A549 (cell line): ENCODE measurements at regions not wholly inside any gene's neighbourhood (a gene's known extent, or its start where the extent isn't known, plus 50 kb on each side); places are given as distances from the start of the nearest gene placed in this dataset.
"Not testable (repeated sequence)": the region's sequence is repeated elsewhere in the genome, so short reads cannot be mapped to it uniquely, and the experiment has no call there.

Experiments
- CBX8 ChIP-seq: fragments of 200-600 bp; sonication (generic); IDR thresholded peaks from 2 replicates; pipeline ENCODE4 v1.6.1; 2016
- EP300 ChIP-seq, 2 experiments: fragments of >200 bp; sonication (Bioruptor Twin); formaldehyde crosslinking; IDR thresholded peaks; 2 replicates in 1 of 2; 3 replicates in 1 of 2; pipeline ENCODE4 v1.6.1; 2016 to 2017
- PBX3 ChIP-seq: IDR thresholded peaks from 2 replicates; pipeline ENCODE4 v1.6.1; 2012
- POLR2A ChIP-seq: IDR thresholded peaks from 2 replicates; pipeline ENCODE4 v1.6.1; 2012; ENCODE audit warnings: mild to moderate bottlenecking, low read length
- RAD21 ChIP-seq, 2 experiments: fragments of >200 bp in 1 of 2; sonication (Bioruptor Twin) in 1 of 2; formaldehyde crosslinking in 1 of 2; IDR thresholded peaks in 1 of 2; conservative IDR thresholded peaks in 1 of 2; 2 replicates in 1 of 2; 3 replicates in 1 of 2; pipeline ENCODE4 v1.6.1; 2012 to 2018; ENCODE audit warnings: inconsistent platforms in 1 of 2
- RCOR1 ChIP-seq: fragments of 150-350 bp; IDR thresholded peaks from 2 replicates; pipeline ENCODE4 v1.6.1; 2014; ENCODE audit warnings: antibody characterized with exemption, low read length, low read depth
- RFX5 ChIP-seq: fragments of 450-650 bp; IDR thresholded peaks from 2 replicates; pipeline ENCODE4 v1.7.1; 2014; ENCODE audit warnings: antibody characterized with exemption, mild to moderate bottlenecking, moderate library complexity
- ZFP36 ChIP-seq: fragments of 450-650 bp; IDR thresholded peaks from 2 replicates; pipeline ENCODE4 v1.6.1; 2014; ENCODE audit warnings: borderline replicate concordance; ENCODE audit not compliant: partially characterized antibody
- TF ChIP-seq, protein P1 (sequence below): fragments of >200 bp; sonication (Bioruptor Twin); formaldehyde crosslinking; IDR thresholded peaks from 3 replicates; pipeline ENCODE4 v1.5.1; 2016

- TF ChIP-seq, protein P1, sequence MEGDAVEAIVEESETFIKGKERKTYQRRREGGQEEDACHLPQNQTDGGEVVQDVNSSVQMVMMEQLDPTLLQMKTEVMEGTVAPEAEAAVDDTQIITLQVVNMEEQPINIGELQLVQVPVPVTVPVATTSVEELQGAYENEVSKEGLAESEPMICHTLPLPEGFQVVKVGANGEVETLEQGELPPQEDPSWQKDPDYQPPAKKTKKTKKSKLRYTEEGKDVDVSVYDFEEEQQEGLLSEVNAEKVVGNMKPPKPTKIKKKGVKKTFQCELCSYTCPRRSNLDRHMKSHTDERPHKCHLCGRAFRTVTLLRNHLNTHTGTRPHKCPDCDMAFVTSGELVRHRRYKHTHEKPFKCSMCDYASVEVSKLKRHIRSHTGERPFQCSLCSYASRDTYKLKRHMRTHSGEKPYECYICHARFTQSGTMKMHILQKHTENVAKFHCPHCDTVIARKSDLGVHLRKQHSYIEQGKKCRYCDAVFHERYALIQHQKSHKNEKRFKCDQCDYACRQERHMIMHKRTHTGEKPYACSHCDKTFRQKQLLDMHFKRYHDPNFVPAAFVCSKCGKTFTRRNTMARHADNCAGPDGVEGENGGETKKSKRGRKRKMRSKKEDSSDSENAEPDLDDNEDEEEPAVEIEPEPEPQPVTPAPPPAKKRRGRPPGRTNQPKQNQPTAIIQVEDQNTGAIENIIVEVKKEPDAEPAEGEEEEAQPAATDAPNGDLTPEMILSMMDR = not testable (repeated sequence)
- TF ChIP-seq POLR2A; RAD21 (conservative IDR thresholded peaks at IDR 0.05 in 1 of 2, IDR thresholded peaks at IDR 0.05 in 1 of 2); RFX5; ZFP36; RCOR1; PBX3; EP300 (IDR thresholded peaks at IDR 0.05); CBX8: not testable (repeated sequence)
Observed at GRCh38 chr3:125775606-125776294, 180.5 kb upstream of the OSBPL11 start.
